Left lung (tissue), 4 donors: ENCODE measurements at regions not wholly inside any gene's neighbourhood (a gene's known extent, or its start where the extent isn't known, plus 50 kb on each side); places are given as distances from the start of the nearest gene placed in this dataset.

Experiments used
- ATAC-seq: fragments of 200-7000 bp; cut with Tn5 transposase; one replicate; pipeline ENCODE4 v1.9.1; 2020; ENCODE audit warnings: moderate library complexity
- DNase-seq, 4 donors: peaks; one replicate each; pipeline ENCODE4 v3.0.0-alpha.2; 2013 to 2020
- H3K27ac ChIP-seq, 2 donors: fragments of 200-600 bp; sonication (generic) in 1 of 2; one replicate each; pipeline versions ENCODE4 v1.5.0 to v1.8.0; 2020 to 2021
- H3K27me3 ChIP-seq, 2 donors: fragments of 200-600 bp; sonication (generic) in 1 of 2; one replicate each; pipeline versions ENCODE4 v1.5.0 to v1.8.0; 2020 to 2021
- H3K36me3 ChIP-seq, 2 donors: fragments of 200-600 bp; sonication (generic) in 1 of 2; one replicate each; pipeline versions ENCODE4 v1.5.0 to v1.8.0; 2020 to 2021
- H3K4me1 ChIP-seq, 2 donors: fragments of 200-600 bp; one replicate each; pipeline ENCODE4 v1.8.0; 2021
- H3K4me3 ChIP-seq, 2 donors: fragments of 200-600 bp; sonication (generic) in 1 of 2; one replicate each; pipeline versions ENCODE4 v1.5.0 to v1.8.0; 2020 to 2021; ENCODE audit warnings: mild to moderate bottlenecking in 1 of 2
- H3K9me3 ChIP-seq, 2 donors: fragments of 200-600 bp; sonication (generic) in 1 of 2; one replicate each; pipeline versions ENCODE4 v1.5.0 to v1.8.0; 2020 to 2021
- CTCF ChIP-seq, 2 donors: fragments of 200-600 bp; sonication (generic) in 1 of 2; IDR thresholded peaks; one replicate each; pipeline versions ENCODE4 v1.5.0 to v1.8.0; 2021; ENCODE audit warnings: antibody characterized with exemption in 2 of 2
- intact Hi-C, 2 donors: fragments of 100-400 bp; cut with DNase I; formaldehyde crosslinking; loops; one replicate each; pipeline versions ENCODE4 v1.11.2 to v1.14.2; 2022
- donor health status: DM: no; HTN: yes; CAD: no.
- donor health status: DM: no; HTN: no; CAD: no.

- Histone ChIP-seq H3K4me1 (no peaks in the 10 kb centered on the region), H3K27me3 (no peaks in the 10 kb centered on the region), H3K4me3 (no peak overlapping the region), H3K36me3 (no peaks in the 10 kb centered on the region), H3K27ac (no peak overlapping the region), H3K9me3 (no peaks in the 10 kb centered on the region)
- ATAC-seq (no peak), DNase-seq (no peak)
- no peak for TF ChIP-seq CTCF (IDR thresholded peaks at IDR 0.05)
- intact Hi-C loops: no loop called here
These were observed 281.5 kb downstream of the ARL4A start for GRCh38 chr7:12968836-12969422.

- Histone ChIP-seq H3K36me3 (no peaks in the 10 kb centered on the region), H3K27me3 (no peaks in the 10 kb centered on the region), H3K4me3 (no peak overlapping the region), H3K9me3 (no peaks in the 10 kb centered on the region), H3K27ac (no peak overlapping the region), H3K4me1 (no peaks in the 10 kb centered on the region)
- DNase-seq (no peak), ATAC-seq (no peak)
- intact Hi-C loops: no loop called here
- TF ChIP-seq CTCF (IDR thresholded peaks at IDR 0.05): no peak
These were observed 283.2 kb downstream of the ARL4A start for GRCh38 chr7:12970626-12971025.

GRCh38 chr7:12974451-12975166, 287.2 kb downstream of the ARL4A start:
- Histone ChIP-seq H3K36me3 (no peaks in the 10 kb centered on the region), H3K4me3 (no peak overlapping the region), H3K4me1 (no peaks in the 10 kb centered on the region), H3K9me3 (no peaks in the 10 kb centered on the region), H3K27ac (no peak overlapping the region), H3K27me3 (no peaks in the 10 kb centered on the region)
- no peak for TF ChIP-seq CTCF (IDR thresholded peaks at IDR 0.05)
- intact Hi-C loops: no loop called here
- DNase-seq (no peak), ATAC-seq (no peak)

- Histone ChIP-seq H3K27me3 (no peaks in the 10 kb centered on the region), H3K9me3 (no peaks in the 10 kb centered on the region), H3K4me3 (no peak overlapping the region), H3K36me3 (no peaks in the 10 kb centered on the region), H3K27ac (no peak overlapping the region), H3K4me1 (no peaks in the 10 kb centered on the region)
- DNase-seq (no peak), ATAC-seq (no peak)
- intact Hi-C loops: no loop called here
- TF ChIP-seq CTCF (IDR thresholded peaks at IDR 0.05): no peak
These were observed 288.0 kb downstream of the ARL4A start for GRCh38 chr7:12975412-12975811.

GRCh38 chr7:12979181-12979580, 291.7 kb downstream of the ARL4A start:
- no peaks in the 10 kb centered on the region for H3K36me3 ChIP-seq
- H3K27ac ChIP-seq: no peak overlapping the region
- no peaks in the 10 kb centered on the region for H3K27me3 ChIP-seq
- TF ChIP-seq CTCF (IDR thresholded peaks at IDR 0.05): no peak
- H3K9me3 ChIP-seq: no peaks in the 10 kb centered on the region
- no peak for ATAC-seq
- intact Hi-C loops: no loop called here
- H3K4me1 ChIP-seq: no peaks in the 10 kb centered on the region
- DNase-seq: no peak
- H3K4me3 ChIP-seq: no peak overlapping the region
